Colonic mucosa (tissue), 4 donors: ENCODE measurements at regions not wholly inside any gene's neighbourhood (a gene's known extent, or its start where the extent isn't known, plus 50 kb on each side); places are given as distances from the start of the nearest gene placed in this dataset.

Source experiments
- DNase-seq: peaks from one replicate; pipeline ENCODE4 v3.0.0-alpha.2; 2020
- H3K27ac ChIP-seq: fragments of 200-600 bp; one replicate; pipeline ENCODE4 v1.8.0; 2021
- H3K27me3 ChIP-seq: fragments of 200-600 bp; one replicate; pipeline ENCODE4 v1.8.0; 2021
- H3K36me3 ChIP-seq: fragments of 200-600 bp; one replicate; pipeline ENCODE4 v1.8.0; 2021
- H3K4me1 ChIP-seq: fragments of 200-600 bp; one replicate; pipeline ENCODE4 v1.8.0; 2021; ENCODE audit warnings: mild to moderate bottlenecking
- H3K4me3 ChIP-seq: fragments of 200-600 bp; one replicate; pipeline ENCODE4 v1.8.0; 2021
- H3K9ac ChIP-seq, 2 donors: one replicate each; pipeline ENCODE4 v1.7.0; 2013; ENCODE audit warnings: control low read depth in 2 of 2, low read depth in 2 of 2, low read length in 2 of 2
- H3K9me3 ChIP-seq: fragments of 200-600 bp; one replicate; pipeline ENCODE4 v1.8.0; 2021
- intact Hi-C: fragments of 100-400 bp; cut with DNase I; formaldehyde crosslinking; loops from one replicate; pipeline ENCODE4 v1.14.1; 2022
- TF ChIP-seq, protein P1 (sequence below): fragments of 200-600 bp; IDR thresholded peaks from one replicate; pipeline ENCODE4 v1.8.0; 2022; ENCODE audit warnings: antibody characterized with exemption, mild to moderate bottlenecking
- donor health status: healthy.
- donor health status: DM: no; HTN: no; CAD: no.
- donor health status: DM: no; HTN: no; CAD: no.

DNA sequence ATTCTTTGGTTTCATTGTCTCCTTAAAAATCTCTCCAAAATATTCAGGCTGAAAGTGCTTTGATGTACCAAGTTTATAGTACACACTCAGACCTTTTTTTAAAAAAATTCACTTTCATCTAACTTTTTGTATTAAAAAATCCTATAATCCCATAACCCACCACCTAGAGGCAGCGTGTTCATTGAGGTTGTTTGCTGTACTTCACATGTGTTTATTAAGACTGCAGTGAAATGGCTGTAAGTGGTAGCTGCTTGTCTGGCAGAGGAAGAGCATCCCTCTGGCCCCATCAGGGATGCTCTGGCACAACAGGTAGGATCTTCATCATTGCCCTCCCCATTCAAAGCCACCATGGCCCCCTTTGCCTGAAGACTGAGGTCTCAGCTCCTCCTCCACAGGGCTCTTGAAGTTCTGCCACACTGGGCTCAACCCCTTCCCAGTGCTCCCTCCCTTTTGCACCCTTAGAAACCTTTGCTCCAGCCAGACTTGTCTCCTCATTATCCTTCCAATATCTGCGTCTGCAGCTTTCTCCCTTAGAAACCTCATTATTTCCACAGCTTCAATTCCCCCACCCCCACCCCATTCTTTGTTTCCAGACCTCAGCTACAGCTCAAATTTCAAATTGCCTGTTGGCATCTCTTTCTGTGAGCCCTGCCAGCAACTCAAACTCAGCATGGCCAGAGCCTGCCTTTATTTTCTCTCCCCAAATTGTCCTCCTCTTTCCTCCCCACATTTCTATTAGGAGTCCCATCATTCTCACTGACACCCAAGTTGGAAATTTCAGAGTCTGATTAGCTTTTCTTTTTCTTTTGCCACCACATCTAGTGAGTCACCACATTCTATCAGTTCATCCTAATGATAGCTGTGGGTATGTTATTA, 369.6 kb upstream of the USP24 start:
- H3K27me3 ChIP-seq: no peaks in the 10 kb centered on the region
- no peak for DNase-seq
- no peak overlapping the region for H3K27ac ChIP-seq
- H3K4me1 ChIP-seq: no peaks in the 10 kb centered on the region
- intact Hi-C loops: no loop called here
- no peak overlapping the region for H3K4me3 ChIP-seq
- H3K9ac ChIP-seq: no peak overlapping the region
- H3K36me3 ChIP-seq: no peaks in the 10 kb centered on the region
- TF ChIP-seq, protein P1, sequence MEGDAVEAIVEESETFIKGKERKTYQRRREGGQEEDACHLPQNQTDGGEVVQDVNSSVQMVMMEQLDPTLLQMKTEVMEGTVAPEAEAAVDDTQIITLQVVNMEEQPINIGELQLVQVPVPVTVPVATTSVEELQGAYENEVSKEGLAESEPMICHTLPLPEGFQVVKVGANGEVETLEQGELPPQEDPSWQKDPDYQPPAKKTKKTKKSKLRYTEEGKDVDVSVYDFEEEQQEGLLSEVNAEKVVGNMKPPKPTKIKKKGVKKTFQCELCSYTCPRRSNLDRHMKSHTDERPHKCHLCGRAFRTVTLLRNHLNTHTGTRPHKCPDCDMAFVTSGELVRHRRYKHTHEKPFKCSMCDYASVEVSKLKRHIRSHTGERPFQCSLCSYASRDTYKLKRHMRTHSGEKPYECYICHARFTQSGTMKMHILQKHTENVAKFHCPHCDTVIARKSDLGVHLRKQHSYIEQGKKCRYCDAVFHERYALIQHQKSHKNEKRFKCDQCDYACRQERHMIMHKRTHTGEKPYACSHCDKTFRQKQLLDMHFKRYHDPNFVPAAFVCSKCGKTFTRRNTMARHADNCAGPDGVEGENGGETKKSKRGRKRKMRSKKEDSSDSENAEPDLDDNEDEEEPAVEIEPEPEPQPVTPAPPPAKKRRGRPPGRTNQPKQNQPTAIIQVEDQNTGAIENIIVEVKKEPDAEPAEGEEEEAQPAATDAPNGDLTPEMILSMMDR: no peak
- no peaks in the 10 kb centered on the region for H3K9me3 ChIP-seq

DNA sequence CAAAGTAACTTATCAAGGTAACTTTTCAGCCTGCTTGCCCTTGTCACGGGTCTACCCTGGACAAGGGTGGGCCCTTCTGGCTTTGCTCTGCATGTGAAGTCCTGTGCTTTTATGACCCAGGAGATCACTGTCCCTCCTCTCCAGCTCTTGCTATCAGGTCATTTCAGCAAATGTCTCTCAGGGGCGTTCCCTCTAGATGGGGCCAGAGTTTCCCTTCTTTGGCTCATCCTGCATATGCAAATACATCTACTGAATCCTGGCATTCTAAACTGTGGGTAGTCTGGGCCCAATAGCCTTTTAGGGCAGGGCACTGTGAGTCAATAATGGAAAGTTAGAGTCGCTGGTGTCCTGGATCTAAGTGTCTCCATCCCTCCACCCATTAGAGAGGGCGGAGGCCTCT, 366.9 kb upstream of the USP24 start:
- intact Hi-C loops: no loop called here
- no peak for DNase-seq
- H3K27ac ChIP-seq: no peak overlapping the region

DNA sequence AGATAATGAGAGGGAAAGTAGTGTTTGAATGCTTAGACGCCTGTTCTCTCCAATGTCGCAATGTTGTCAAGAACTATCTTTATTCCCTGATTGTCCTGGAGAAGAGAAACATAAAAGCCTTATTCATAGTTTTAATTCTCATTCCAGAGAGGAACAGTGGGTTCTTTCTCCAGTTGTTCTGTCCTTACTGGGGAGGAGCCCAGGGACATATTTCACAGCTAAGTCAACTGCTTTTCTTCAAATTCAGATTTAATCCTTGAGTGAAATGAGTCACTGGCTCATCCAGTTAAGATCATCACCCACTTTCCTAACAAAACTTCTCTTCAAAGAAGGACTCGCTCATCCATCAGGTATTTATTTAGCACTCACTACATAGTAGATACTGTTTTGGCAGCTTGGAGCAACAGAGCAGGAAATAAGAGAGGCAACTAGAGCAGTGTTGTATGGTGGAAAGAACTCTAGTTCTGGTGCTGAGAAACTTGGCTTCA, 365.7 kb upstream of the USP24 start:
- Histone ChIP-seq H3K36me3 (no peaks in the 10 kb centered on the region), H3K4me1 (no peaks in the 10 kb centered on the region), H3K4me3 (no peak overlapping the region), H3K27me3 (no peaks in the 10 kb centered on the region), H3K27ac (no peak overlapping the region), H3K9me3 (no peaks in the 10 kb centered on the region), H3K9ac (no peak overlapping the region)
- no peak for DNase-seq
- TF ChIP-seq, protein P1: no peak
- intact Hi-C loops: no loop called here

More for the DNA sequence above, 366.9 kb upstream of the USP24 start:
- Histone ChIP-seq H3K4me3 (no peak overlapping the region), H3K4me1 (no peaks in the 10 kb centered on the region), H3K27me3 (no peaks in the 10 kb centered on the region), H3K36me3 (no peaks in the 10 kb centered on the region), H3K9ac (no peak overlapping the region), H3K9me3 (no peaks in the 10 kb centered on the region)
- TF ChIP-seq, protein P1: no peak

DNA sequence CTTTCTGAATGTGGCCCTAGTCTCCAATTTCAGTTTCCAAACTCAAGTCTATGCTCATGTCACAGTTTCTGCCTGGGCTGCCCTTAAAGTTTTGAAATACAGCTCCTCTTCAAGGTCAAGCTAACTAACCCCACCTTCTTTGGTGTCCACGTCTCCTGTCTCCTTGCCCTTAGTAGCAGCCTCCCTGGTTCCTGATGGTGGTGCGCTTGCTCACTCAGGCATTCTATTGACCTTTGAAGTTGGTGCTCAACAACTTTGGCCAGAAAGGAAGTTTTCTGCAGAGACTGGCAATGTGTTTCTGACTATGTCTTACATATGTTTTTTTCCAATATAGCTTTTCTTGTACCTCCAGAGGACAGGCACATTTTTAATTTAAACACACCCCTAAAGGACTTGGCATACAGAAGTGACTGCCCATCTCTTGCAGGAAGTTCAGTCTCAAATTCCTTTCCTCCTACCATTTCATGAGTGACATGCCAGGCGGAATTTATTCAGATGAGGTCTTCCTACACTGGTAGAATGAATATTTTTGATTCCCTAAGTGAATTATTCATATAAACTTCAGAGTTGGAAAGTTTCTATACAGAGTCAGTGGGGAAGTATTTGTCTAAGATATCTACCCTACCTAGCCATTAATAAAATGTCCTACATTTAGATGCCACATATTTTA, 364.3 kb upstream of the USP24 start:
- no peaks in the 10 kb centered on the region for H3K36me3 ChIP-seq
- H3K27me3 ChIP-seq: no peaks in the 10 kb centered on the region
- H3K9me3 ChIP-seq: no peaks in the 10 kb centered on the region
- H3K27ac ChIP-seq: no peak overlapping the region
- H3K4me1 ChIP-seq: no peaks in the 10 kb centered on the region
- H3K9ac ChIP-seq: no peak overlapping the region
- intact Hi-C loops: no loop called here
- TF ChIP-seq, protein P1: no peak
- no peak for DNase-seq
- H3K4me3 ChIP-seq: no peak overlapping the region

DNA sequence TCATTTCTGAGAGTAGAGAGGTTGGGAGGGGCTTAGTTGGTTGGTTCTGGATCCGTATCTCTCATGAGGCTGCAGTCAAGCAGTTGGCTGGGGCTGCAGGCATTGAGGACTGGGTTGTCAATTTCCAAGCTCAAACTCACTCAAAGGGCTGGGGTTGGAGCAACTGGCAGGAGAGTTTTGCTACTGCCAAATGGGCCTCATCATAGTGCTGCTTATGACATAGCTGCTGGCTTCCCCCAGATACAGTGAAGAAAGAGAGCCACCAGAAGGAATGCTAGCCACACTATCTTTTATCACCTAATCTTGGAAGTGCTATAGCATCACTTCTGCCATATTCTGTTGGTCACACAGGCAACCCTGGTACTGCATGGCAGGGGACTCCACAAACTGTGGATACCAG, 363.5 kb upstream of the USP24 start:
- Histone ChIP-seq H3K36me3 (no peaks in the 10 kb centered on the region), H3K27ac (no peak overlapping the region), H3K4me1 (no peaks in the 10 kb centered on the region), H3K9ac (no peak overlapping the region), H3K27me3 (no peaks in the 10 kb centered on the region), H3K9me3 (no peaks in the 10 kb centered on the region), H3K4me3 (no peak overlapping the region)
- TF ChIP-seq, protein P1: no peak
- no peak for DNase-seq
- intact Hi-C loops: no loop called here
